NT2/D1 (cell line): ENCODE measurements at regions not wholly inside any gene's neighbourhood (a gene's known extent, or its start where the extent isn't known, plus 50 kb on each side); places are given as distances from the start of the nearest gene placed in this dataset.
"Not testable (repeated sequence)": the region's sequence is repeated elsewhere in the genome, so short reads cannot be mapped to it uniquely, and the experiment has no call there.

Source experiments
- DNase-seq: peaks from one replicate; pipeline ENCODE4 v3.0.0-alpha.2; 2011; ENCODE audit warnings: low read depth, low spot score
- H3K27me3 ChIP-seq: 2 replicates; pipeline ENCODE4 v1.6.0; 2011; ENCODE audit warnings: mild to moderate bottlenecking; ENCODE audit not compliant: insufficient read length, insufficient read depth
- H3K36me3 ChIP-seq: 2 replicates; pipeline ENCODE4 v1.6.1; 2011; ENCODE audit warnings: mild to moderate bottlenecking, low read length, mixed read lengths; ENCODE audit not compliant: insufficient read depth, insufficient read length
- H3K4me1 ChIP-seq: 2 replicates; pipeline ENCODE4 v1.5.1; 2011; ENCODE audit not compliant: insufficient read depth, insufficient read length
- H3K4me3 ChIP-seq: 2 replicates; pipeline ENCODE4 v1.5.1; 2011; ENCODE audit warnings: low read depth; ENCODE audit not compliant: insufficient read length
- H3K9ac ChIP-seq: 2 replicates; pipeline ENCODE4 v1.6.0; 2011; ENCODE audit warnings: low read depth; ENCODE audit not compliant: insufficient read length
- H3K9me3 ChIP-seq: 2 replicates; pipeline ENCODE4 v1.5.1; 2011; ENCODE audit warnings: mild to moderate bottlenecking, low read length; ENCODE audit not compliant: insufficient read depth
- SUZ12 ChIP-seq: IDR thresholded peaks from 2 replicates; pipeline ENCODE4 v1.6.1; 2011; ENCODE audit not compliant: insufficient read length, insufficient read depth; ENCODE audit errors: extremely low read depth
- YY1 ChIP-seq: IDR thresholded peaks from 2 replicates; pipeline ENCODE4 v1.6.1; 2011; ENCODE audit not compliant: insufficient read length, insufficient read depth
- ZNF274 ChIP-seq: IDR thresholded peaks from 2 replicates; pipeline ENCODE4 v1.6.1; 2011; ENCODE audit warnings: mild to moderate bottlenecking, low read depth, low read length

- H3K4me1 ChIP-seq: no peaks in the 10 kb centered on the region
- H3K4me3 ChIP-seq: no peak overlapping the region
- peaks cover 6% of the 10 kb centered on the region; the same call in 1 of the 2 replicates for H3K9me3 ChIP-seq
- no peaks in the 10 kb centered on the region for H3K27me3 ChIP-seq
- no peak overlapping the region for H3K9ac ChIP-seq
- no peaks in the 10 kb centered on the region for H3K36me3 ChIP-seq
- TF ChIP-seq YY1 (no peak), SUZ12 (no peak), ZNF274 (no peak)
- no peak for DNase-seq
These were observed 576.5 kb upstream of the EDIL3 start for GRCh38 chr5:84961193-84961592.

- H3K27me3 ChIP-seq: no peaks in the 10 kb centered on the region
- peaks cover 6% of the 10 kb centered on the region; the same call in 1 of the 2 replicates for H3K9me3 ChIP-seq
- no peak overlapping the region for H3K4me3 ChIP-seq
- TF ChIP-seq ZNF274: no peak
- TF ChIP-seq YY1: no peak
- no peak for TF ChIP-seq SUZ12
- no peaks in the 10 kb centered on the region for H3K36me3 ChIP-seq
- H3K4me1 ChIP-seq: no peaks in the 10 kb centered on the region
- DNase-seq: no peak
- no peak overlapping the region for H3K9ac ChIP-seq
These were observed 577.2 kb upstream of the EDIL3 start for GRCh38 chr5:84961903-84962302.

- H3K9ac ChIP-seq: no peak overlapping the region
- H3K4me3 ChIP-seq: no peak overlapping the region
- H3K4me1 ChIP-seq: no peaks in the 10 kb centered on the region
- DNase-seq: no peak
- H3K9me3 ChIP-seq: no peaks in the 10 kb centered on the region
- TF ChIP-seq YY1: no peak
- TF ChIP-seq ZNF274: no peak
- no peak for TF ChIP-seq SUZ12
- no peaks in the 10 kb centered on the region for H3K36me3 ChIP-seq
- H3K27me3 ChIP-seq: no peaks in the 10 kb centered on the region
These were observed 598.4 kb upstream of the EDIL3 start for GRCh38 chr5:84983093-84983492.

GRCh38 chr5:84985148-84985547 lies 600.5 kb upstream of the EDIL3 start:
- no peaks in the 10 kb centered on the region for H3K4me1 ChIP-seq
- TF ChIP-seq YY1: no peak
- TF ChIP-seq ZNF274: no peak
- no peak for TF ChIP-seq SUZ12
- no peaks in the 10 kb centered on the region for H3K9me3 ChIP-seq
- no peak overlapping the region for H3K9ac ChIP-seq
- no peak overlapping the region for H3K4me3 ChIP-seq
- H3K36me3 ChIP-seq: no peaks in the 10 kb centered on the region
- DNase-seq: no peak
- H3K27me3 ChIP-seq: no peaks in the 10 kb centered on the region

- TF ChIP-seq YY1: no peak
- no peak for TF ChIP-seq SUZ12
- TF ChIP-seq ZNF274: no peak
- H3K9ac ChIP-seq: no peak overlapping the region
These were observed 602.0 kb upstream of the EDIL3 start for GRCh38 chr5:84986688-84987087.

DNA sequence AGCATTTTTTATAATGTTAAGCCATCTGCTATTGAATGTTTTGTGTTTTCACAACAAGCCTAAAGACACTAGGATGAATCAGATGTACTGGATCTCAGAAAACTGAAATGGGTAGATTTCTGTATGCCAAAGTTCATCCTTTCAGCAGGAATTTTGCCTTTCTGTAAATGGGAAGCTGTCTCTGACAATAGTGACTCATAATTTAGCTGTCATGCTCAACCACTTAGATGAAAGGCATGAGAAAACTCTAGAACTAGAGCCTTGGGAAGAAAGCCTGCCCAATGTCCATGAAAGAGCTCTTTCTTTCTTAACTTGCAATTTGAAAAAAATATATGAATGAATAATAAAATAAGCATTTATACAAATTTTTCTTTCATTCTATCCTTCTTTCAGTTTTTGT lies 616.0 kb upstream of the EDIL3 start:
- no peak for TF ChIP-seq YY1
- TF ChIP-seq ZNF274: no peak
- no peak for TF ChIP-seq SUZ12
- no peaks in the 10 kb centered on the region for H3K27me3 ChIP-seq
- H3K9ac ChIP-seq: no peak overlapping the region
- H3K4me3 ChIP-seq: no peak overlapping the region
- no peak for DNase-seq
- no peaks in the 10 kb centered on the region for H3K9me3 ChIP-seq
- no peaks in the 10 kb centered on the region for H3K36me3 ChIP-seq
- H3K4me1 ChIP-seq: no peaks in the 10 kb centered on the region

More at GRCh38 chr5:84986688-84987087, 602.0 kb upstream of the EDIL3 start:
- Histone ChIP-seq H3K4me1 (no peaks in the 10 kb centered on the region), H3K36me3 (no peaks in the 10 kb centered on the region), H3K9me3 (no peaks in the 10 kb centered on the region), H3K4me3 (no peak overlapping the region), H3K27me3 (no peaks in the 10 kb centered on the region)
- no peak for DNase-seq

DNA sequence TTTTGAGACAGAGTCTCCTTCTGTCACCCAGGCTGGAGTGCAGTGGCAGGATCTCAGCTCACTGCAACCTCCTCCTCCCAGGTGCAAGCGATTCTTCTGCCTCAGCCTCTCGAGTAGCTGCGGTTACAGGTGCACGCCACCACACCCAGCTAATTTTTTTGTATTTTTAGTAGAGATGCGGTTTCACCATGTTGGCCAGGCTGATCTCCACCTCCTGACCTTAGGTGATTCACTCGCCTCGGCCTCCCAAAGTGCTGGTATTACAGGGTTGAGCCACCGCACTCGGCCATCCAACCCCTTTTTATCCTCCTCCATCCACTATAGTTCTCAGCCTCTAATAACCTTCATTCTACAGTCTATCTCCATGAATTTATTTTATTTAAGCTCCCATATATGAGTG lies 617.3 kb upstream of the EDIL3 start:
- H3K9me3 ChIP-seq, H3K36me3 ChIP-seq, H3K4me1 ChIP-seq, DNase-seq, H3K27me3 ChIP-seq, H3K9ac ChIP-seq, H3K4me3 ChIP-seq: not testable (repeated sequence)

- Histone ChIP-seq H3K4me1 (no peaks in the 10 kb centered on the region), H3K4me3 (no peak overlapping the region), H3K9ac (no peak overlapping the region), H3K9me3 (no peaks in the 10 kb centered on the region), H3K36me3 (no peaks in the 10 kb centered on the region), H3K27me3 (no peaks in the 10 kb centered on the region)
- TF ChIP-seq YY1: no peak
- TF ChIP-seq ZNF274: no peak
- no peak for TF ChIP-seq SUZ12
- no peak for DNase-seq
These were observed 625.4 kb upstream of the EDIL3 start for GRCh38 chr5:85010014-85010562.
